ENCODE measurements at regions not wholly inside any gene's neighbourhood (a gene's known extent, or its start where the extent isn't known, plus 50 kb on each side); places are given as distances from the start of the nearest gene placed in this dataset.

- TF ChIP-seq, protein P1, sequence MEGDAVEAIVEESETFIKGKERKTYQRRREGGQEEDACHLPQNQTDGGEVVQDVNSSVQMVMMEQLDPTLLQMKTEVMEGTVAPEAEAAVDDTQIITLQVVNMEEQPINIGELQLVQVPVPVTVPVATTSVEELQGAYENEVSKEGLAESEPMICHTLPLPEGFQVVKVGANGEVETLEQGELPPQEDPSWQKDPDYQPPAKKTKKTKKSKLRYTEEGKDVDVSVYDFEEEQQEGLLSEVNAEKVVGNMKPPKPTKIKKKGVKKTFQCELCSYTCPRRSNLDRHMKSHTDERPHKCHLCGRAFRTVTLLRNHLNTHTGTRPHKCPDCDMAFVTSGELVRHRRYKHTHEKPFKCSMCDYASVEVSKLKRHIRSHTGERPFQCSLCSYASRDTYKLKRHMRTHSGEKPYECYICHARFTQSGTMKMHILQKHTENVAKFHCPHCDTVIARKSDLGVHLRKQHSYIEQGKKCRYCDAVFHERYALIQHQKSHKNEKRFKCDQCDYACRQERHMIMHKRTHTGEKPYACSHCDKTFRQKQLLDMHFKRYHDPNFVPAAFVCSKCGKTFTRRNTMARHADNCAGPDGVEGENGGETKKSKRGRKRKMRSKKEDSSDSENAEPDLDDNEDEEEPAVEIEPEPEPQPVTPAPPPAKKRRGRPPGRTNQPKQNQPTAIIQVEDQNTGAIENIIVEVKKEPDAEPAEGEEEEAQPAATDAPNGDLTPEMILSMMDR (IDR thresholded peaks at IDR 0.05): no peak
- no peak overlapping the region for H3K27ac ChIP-seq
- H3K36me3 ChIP-seq: no peaks in the 10 kb centered on the region
- no peaks in the 10 kb centered on the region for H3K9me3 ChIP-seq
- no peaks in the 10 kb centered on the region for H3K4me1 ChIP-seq (ENCODE audit: control insufficient read depth in 1 of 2, low read depth in 2 of 2)
- no peak for DNase-seq (ENCODE audit: low spot score)
- ATAC-seq (ENCODE audit: insufficient number of reproducible peaks, low FRiP score, low read depth): no peak
- no peak overlapping the region for H3K4me3 ChIP-seq
- H3K27me3 ChIP-seq (replicated peaks; ENCODE audit: insufficient read depth): no peaks in the 10 kb centered on the region
Measured at GRCh38 chr5:13454050-13454449, 490.4 kb downstream of the DNAH5 start.

GRCh38 chr5:13448843-13449242, 495.6 kb downstream of the DNAH5 start:
- no peaks in the 10 kb centered on the region for H3K9me3 ChIP-seq
- ATAC-seq (ENCODE audit: insufficient number of reproducible peaks, low FRiP score, low read depth) (no peak), DNase-seq (ENCODE audit: low spot score) (no peak)
- no peak overlapping the region for H3K27ac ChIP-seq
- no peaks in the 10 kb centered on the region for H3K36me3 ChIP-seq
- no peaks in the 10 kb centered on the region for H3K4me1 ChIP-seq (ENCODE audit: control insufficient read depth in 1 of 2, low read depth in 2 of 2)
- H3K4me3 ChIP-seq: no peak overlapping the region
- TF ChIP-seq, protein P1 (IDR thresholded peaks at IDR 0.05): no peak
- no peaks in the 10 kb centered on the region for H3K27me3 ChIP-seq (replicated peaks; ENCODE audit: insufficient read depth)

GRCh38 chr5:13439430-13439829, 505.1 kb downstream of the DNAH5 start:
- no peak overlapping the region for H3K4me3 ChIP-seq
- no peak for DNase-seq (ENCODE audit: low spot score)
- no peaks in the 10 kb centered on the region for H3K27me3 ChIP-seq (replicated peaks; ENCODE audit: insufficient read depth)
- ATAC-seq (ENCODE audit: insufficient number of reproducible peaks, low FRiP score, low read depth): no peak
- no peak overlapping the region for H3K27ac ChIP-seq
- H3K9me3 ChIP-seq: no peaks in the 10 kb centered on the region
- no peaks in the 10 kb centered on the region for H3K4me1 ChIP-seq (ENCODE audit: control insufficient read depth in 1 of 2, low read depth in 2 of 2)
- TF ChIP-seq, protein P1 (IDR thresholded peaks at IDR 0.05): no peak
- H3K36me3 ChIP-seq: no peaks in the 10 kb centered on the region

GRCh38 chr5:13427827-13428557, 516.5 kb downstream of the DNAH5 start:
- Histone ChIP-seq H3K4me1 (ENCODE audit: control insufficient read depth in 1 of 2, low read depth in 2 of 2) (no peaks in the 10 kb centered on the region), H3K4me3 (no peak overlapping the region), H3K27me3 (replicated peaks; ENCODE audit: insufficient read depth) (no peaks in the 10 kb centered on the region), H3K36me3 (no peaks in the 10 kb centered on the region), H3K27ac (no peak overlapping the region), H3K9me3 (no peaks in the 10 kb centered on the region)
- no peak for DNase-seq (ENCODE audit: low spot score)
- TF ChIP-seq, protein P1 (IDR thresholded peaks at IDR 0.05): no peak
- no peak for ATAC-seq (ENCODE audit: insufficient number of reproducible peaks, low FRiP score, low read depth)

- Histone ChIP-seq H3K9me3 (no peaks in the 10 kb centered on the region), H3K4me1 (ENCODE audit: control insufficient read depth in 1 of 2, low read depth in 2 of 2) (no peaks in the 10 kb centered on the region), H3K27me3 (replicated peaks; ENCODE audit: insufficient read depth) (no peaks in the 10 kb centered on the region), H3K27ac (no peak overlapping the region), H3K36me3 (no peaks in the 10 kb centered on the region), H3K4me3 (no peak overlapping the region)
- TF ChIP-seq, protein P1 (IDR thresholded peaks at IDR 0.05): no peak
- DNase-seq (ENCODE audit: low spot score): no peak
- ATAC-seq (ENCODE audit: insufficient number of reproducible peaks, low FRiP score, low read depth): no peak
Measured at GRCh38 chr5:13412040-13412595, 532.4 kb downstream of the DNAH5 start.

All from thoracic aorta (tissue), 2 donors.